HFF-Myc (cell line): ENCODE measurements at regions not wholly inside any gene's neighbourhood (a gene's known extent, or its start where the extent isn't known, plus 50 kb on each side); places are given as distances from the start of the nearest gene placed in this dataset.
"Not testable (repeated sequence)": the region's sequence is repeated elsewhere in the genome, so short reads cannot be mapped to it uniquely, and the experiment has no call there.

ENCODE experiments used
- DNase-seq: peaks from one replicate; pipeline ENCODE4 v3.0.0-alpha.2; 2011; ENCODE audit warnings: low read depth; ENCODE audit errors: extremely low read depth
- H3K4me3 ChIP-seq: replicated peaks from 2 replicates; pipeline ENCODE4 v1.5.1; 2011; ENCODE audit warnings: low read depth, mild to moderate bottlenecking, control low read depth, low read length
- TF ChIP-seq, protein P1 (sequence below): IDR thresholded peaks from 2 replicates; pipeline ENCODE4 v1.5.1; 2012; ENCODE audit warnings: mild to moderate bottlenecking, low read depth, low read length, control low read depth; ENCODE audit errors: missing control alignments

DNA sequence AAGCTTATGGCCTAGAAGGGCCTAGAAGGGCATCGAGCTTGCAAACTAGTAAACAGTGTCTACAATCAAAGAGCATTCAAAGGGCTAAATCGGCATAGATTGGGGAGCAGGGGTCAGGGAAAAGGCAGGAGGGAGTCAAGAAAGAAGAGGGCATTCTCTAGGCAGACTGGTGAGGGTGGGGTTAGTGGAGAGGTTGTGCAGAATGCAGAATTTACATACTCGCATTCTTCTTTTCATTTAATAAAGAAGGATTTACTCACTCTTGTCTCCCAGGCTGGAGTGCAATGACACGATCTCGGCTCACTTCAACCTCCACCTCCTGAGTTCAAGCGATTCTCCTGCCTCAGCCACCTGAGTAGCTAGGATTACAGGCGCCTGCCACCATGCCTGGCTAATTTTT, 110.7 kb downstream of the TRIM43 start:
- no peak for DNase-seq
- H3K4me3 ChIP-seq = no peak overlapping the region
- TF ChIP-seq, protein P1, sequence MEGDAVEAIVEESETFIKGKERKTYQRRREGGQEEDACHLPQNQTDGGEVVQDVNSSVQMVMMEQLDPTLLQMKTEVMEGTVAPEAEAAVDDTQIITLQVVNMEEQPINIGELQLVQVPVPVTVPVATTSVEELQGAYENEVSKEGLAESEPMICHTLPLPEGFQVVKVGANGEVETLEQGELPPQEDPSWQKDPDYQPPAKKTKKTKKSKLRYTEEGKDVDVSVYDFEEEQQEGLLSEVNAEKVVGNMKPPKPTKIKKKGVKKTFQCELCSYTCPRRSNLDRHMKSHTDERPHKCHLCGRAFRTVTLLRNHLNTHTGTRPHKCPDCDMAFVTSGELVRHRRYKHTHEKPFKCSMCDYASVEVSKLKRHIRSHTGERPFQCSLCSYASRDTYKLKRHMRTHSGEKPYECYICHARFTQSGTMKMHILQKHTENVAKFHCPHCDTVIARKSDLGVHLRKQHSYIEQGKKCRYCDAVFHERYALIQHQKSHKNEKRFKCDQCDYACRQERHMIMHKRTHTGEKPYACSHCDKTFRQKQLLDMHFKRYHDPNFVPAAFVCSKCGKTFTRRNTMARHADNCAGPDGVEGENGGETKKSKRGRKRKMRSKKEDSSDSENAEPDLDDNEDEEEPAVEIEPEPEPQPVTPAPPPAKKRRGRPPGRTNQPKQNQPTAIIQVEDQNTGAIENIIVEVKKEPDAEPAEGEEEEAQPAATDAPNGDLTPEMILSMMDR = no peak

DNA sequence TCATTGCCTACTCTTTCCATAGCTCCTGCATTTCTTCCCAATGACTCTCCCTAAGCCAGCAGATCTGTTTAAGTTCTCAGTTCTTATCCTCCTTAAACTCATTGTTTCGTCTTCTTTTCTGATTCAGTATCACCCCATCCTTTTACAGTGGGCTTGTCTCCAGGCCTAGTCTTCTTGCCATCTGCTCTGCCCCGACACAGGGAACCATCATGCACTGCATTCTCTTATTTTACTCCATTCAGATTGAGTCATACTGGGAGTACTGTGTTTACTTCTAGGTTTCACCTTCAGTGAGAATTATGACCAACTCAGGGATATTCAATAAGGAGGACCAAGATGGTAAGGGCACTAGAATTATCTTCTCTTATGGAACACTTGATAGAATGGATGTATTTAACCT, 115.4 kb downstream of the TRIM43 start:
- DNase-seq, H3K4me3 ChIP-seq: not testable (repeated sequence)

DNA sequence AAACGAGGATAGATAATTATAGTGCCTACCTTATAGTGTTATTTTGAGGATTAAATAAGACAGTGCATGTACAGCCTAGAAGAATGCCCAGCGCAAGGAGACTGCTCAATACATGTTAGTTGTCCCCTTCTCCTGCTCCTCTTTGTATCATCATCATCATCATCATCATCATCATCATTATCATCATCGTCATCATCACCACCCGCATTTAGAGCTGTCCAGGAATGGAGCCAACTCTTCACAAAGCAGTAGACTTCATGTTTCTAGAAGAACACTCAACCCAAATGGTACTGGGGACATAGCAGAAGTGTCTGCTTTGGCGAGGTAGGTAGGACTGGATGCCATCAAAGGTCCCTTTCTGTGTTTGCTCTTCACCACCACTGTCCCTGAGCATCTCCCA, 116.0 kb downstream of the TRIM43 start:
- H3K4me3 ChIP-seq = no peak overlapping the region
- TF ChIP-seq, protein P1 = no peak
- no peak for DNase-seq

DNA sequence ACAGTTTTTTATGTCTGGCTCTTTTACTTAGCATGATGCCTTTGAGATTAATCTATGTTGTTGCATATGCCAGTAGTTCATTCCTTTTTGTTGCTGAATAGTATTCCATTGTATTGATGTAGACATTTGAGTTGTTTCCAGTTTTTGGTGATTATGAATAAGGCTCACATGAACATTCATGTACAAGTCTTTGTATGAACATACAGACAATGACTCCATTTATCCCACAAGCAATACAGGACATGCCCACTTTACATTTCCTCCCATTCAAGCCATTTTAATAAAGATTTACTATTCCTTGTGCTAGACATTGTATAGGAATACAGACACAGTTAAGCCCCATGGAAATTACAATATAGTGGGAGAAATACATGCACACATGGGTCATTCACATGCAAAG, 118.0 kb downstream of the TRIM43 start:
- TF ChIP-seq, protein P1 = no peak
- DNase-seq = no peak
- H3K4me3 ChIP-seq = no peak overlapping the region

DNA sequence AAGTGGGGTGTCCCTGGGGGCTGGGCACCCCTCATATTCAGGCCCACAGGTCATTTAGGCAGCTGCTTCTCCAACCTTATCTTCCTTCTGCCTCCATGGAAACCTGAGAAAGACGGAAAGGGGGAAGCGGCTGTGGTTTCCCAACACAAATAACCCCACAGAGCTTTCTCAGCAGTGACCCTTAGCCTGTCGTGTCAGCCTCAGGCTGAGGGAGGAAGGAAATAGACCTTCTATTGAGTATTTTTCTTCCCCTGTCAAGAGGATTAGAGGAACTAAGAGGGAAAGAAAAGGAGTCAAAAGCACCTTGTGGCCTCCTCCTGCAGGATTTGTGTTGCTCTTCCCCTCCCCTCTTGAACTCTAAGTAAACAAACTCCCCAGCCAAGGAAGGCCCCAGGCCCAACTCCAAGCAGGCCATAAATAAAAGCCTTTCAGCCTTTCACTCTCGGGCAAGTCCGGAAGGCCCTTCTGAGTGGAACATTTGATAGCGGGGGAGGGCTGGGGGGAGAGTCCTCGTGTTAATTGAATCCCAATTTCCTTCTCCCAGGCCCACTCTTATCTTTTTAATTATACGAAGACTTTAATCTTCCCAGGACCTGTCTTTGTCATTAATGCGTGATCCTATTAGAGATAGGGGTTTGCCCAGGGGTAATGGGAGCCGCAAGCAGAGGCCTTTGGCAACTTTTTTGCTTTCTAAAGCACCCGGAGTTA, 121.8 kb downstream of the TRIM43 start:
- DNase-seq = not testable (repeated sequence)

DNA sequence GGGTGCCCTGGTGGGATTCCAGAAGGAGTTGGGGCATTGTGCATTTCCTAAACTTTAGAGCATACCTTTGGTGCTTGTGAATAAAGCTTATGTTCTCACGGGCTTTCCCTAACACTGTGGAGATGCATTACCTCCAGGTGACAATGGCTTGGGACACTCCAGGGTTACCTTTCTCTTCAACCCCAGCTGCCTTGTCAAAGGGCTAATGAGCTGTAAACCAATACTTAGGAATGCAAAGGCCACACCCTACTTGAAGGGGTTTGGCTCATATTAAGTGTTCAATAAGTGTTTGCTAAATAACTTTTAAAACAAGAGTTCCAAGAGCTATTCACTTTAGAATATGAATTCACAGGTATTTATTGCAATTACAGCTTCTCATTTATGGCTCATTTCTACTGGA, 122.6 kb downstream of the TRIM43 start:
- not testable (repeated sequence) for DNase-seq, H3K4me3 ChIP-seq

More for the DNA sequence above, 121.8 kb downstream of the TRIM43 start:
- H3K4me3 ChIP-seq = not testable (repeated sequence)

DNA sequence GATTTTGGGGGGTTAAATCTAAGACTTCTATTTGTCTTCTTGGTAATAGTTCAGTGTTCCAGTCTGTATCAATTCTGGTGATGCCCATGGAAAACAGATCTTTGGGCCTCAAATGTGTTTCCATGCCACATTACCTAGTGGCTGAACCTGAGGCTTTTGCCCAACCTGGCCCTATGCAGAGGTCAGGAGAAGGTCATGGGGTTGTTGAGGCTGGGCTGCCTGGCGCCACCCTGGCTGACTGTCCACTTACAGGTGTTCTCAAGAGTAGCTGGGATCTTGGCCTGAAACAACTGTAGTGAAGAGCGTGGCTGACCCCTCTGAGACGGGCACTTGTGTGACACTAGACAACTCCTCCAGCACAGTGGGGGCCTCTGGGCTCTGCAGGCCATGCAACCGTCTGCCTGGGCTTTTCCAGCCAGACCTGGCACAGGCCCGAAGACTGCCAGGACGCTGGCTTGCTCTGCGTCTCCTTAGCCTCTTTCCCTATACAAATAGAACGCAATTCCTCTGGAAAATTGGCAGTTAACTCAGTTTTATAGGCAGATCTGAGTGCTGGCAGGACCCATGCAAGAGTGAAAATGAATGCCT, 127.8 kb downstream of the TRIM43 start:
- no peak overlapping the region for H3K4me3 ChIP-seq
- TF ChIP-seq, protein P1 = no peak
- DNase-seq = no peak

DNA sequence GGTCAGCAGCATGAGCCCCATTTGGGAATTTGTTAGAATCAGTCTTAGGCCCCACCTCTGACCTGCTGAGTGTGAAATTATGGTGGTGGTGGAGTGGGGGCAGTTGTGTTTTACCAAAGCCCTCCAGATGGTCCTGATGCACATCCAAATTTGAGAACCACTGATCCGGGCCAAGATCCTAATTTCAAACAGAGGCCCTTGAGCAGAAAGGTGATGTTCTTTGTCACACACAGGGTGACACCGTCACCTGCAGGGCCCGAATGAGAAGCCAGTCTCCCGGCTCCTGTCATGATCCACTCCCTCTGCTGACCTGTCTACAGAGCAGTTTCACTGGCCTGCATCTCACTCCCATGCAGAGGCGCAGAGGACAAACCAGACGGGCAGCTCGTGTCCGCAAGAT, 129.9 kb downstream of the TRIM43 start:
- TF ChIP-seq, protein P1 = no peak
- DNase-seq = no peak
- no peak overlapping the region for H3K4me3 ChIP-seq
